ENCODE measurements at regions not wholly inside any gene's neighbourhood (a gene's known extent, or its start where the extent isn't known, plus 50 kb on each side); places are given as distances from the start of the nearest gene placed in this dataset.
"Not testable (repeated sequence)": the region's sequence is repeated elsewhere in the genome, so short reads cannot be mapped to it uniquely, and the experiment has no call there.

DNA sequence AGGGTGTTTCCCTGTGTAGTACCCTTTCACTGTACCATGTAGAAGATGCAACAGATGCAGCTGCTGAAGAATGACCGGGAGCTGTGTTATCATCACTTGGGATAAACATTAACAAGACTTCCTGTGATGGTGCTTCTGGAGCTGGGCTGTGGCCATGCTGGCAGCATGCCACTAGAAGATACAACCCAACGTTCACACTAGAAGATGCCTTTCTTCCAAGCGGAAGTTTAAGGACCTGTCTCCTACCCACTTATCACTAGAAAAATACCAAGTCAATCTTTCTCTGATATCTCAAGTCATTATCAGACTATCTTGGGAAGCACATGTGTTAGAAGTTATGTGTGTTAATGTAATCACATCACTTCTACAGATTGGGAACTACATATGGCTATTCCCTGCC is 953.5 kb downstream of the CNTNAP5 start:
- WGBS, 2 donors, result 75 to 76% methylated on average over 3 of the region's 3 CpGs
- no peaks in the 10 kb centered on the region for H3K27me3 ChIP-seq
- no peak for TF ChIP-seq POLR2A (IDR thresholded peaks at IDR 0.05)
- TF ChIP-seq, protein P1, sequence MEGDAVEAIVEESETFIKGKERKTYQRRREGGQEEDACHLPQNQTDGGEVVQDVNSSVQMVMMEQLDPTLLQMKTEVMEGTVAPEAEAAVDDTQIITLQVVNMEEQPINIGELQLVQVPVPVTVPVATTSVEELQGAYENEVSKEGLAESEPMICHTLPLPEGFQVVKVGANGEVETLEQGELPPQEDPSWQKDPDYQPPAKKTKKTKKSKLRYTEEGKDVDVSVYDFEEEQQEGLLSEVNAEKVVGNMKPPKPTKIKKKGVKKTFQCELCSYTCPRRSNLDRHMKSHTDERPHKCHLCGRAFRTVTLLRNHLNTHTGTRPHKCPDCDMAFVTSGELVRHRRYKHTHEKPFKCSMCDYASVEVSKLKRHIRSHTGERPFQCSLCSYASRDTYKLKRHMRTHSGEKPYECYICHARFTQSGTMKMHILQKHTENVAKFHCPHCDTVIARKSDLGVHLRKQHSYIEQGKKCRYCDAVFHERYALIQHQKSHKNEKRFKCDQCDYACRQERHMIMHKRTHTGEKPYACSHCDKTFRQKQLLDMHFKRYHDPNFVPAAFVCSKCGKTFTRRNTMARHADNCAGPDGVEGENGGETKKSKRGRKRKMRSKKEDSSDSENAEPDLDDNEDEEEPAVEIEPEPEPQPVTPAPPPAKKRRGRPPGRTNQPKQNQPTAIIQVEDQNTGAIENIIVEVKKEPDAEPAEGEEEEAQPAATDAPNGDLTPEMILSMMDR (IDR thresholded peaks at IDR 0.05), result no peak
- no peaks in the 10 kb centered on the region for H3K4me1 ChIP-seq
- H3K36me3 ChIP-seq, result no peaks in the 10 kb centered on the region
- no peak overlapping the region for H3K27ac ChIP-seq
- intact Hi-C loops (cut with DNase I), result no loop called here
- DNase-seq, result no peak
- H3K4me3 ChIP-seq (replicated peaks in 1 of 3), result no peak overlapping the region
- no peaks in the 10 kb centered on the region for H3K9me3 ChIP-seq

DNA sequence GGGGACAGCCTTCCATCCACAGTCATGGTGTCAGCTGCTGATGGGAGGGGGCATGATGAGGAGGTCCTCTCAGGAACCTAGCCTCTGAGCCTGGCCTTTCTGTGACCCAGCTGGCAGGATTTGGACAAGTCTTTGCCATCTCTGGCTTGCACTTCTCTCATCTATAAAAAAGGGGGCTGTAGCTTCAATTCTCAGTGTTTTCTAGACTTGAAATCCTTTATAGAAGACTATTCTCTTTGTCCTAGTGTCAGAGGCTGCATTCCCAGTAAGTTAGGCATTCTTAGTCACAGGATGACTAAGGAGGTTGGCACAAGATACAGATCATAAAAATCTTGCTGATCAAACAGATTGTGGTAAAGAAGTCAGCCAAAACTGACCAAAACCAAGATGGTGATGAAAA is 958.5 kb downstream of the CNTNAP5 start:
- DNase-seq, result no peak
- no peaks in the 10 kb centered on the region for H3K27me3 ChIP-seq
- intact Hi-C loops (cut with DNase I), result no loop called here
- H3K36me3 ChIP-seq, result no peaks in the 10 kb centered on the region
- no peak overlapping the region for H3K4me3 ChIP-seq (replicated peaks in 1 of 3)
- H3K4me1 ChIP-seq, result no peaks in the 10 kb centered on the region
- no peak overlapping the region for H3K27ac ChIP-seq
- H3K9me3 ChIP-seq, result no peaks in the 10 kb centered on the region
- TF ChIP-seq, protein P1 (IDR thresholded peaks at IDR 0.05), result no peak
- no peak for TF ChIP-seq POLR2A (IDR thresholded peaks at IDR 0.05)

DNA sequence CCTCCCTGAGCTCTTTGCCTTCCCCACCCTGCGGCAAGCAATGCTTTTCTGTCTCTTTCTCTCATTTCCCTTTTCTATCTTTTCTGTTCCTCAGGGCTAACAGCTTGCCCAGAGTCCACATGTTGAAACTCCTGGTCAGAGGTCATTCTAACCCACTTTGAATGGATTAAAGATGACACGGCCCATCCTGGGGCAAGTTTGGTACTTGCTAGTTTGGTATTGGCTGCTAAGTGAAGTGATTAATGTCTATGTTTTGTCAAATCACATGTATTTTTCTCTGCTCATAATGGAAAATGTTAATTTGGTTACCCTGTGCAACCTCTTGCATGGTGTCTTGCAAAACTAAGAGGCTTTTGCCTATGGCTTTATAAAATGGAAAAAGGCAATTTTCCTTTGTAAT is 960.2 kb downstream of the CNTNAP5 start:
- intact Hi-C loops (cut with DNase I), result no loop called here
- Histone ChIP-seq H3K27ac (no peak overlapping the region), H3K36me3 (no peaks in the 10 kb centered on the region), H3K27me3 (no peaks in the 10 kb centered on the region), H3K4me3 (replicated peaks in 1 of 3) (no peak overlapping the region), H3K4me1 (no peaks in the 10 kb centered on the region), H3K9me3 (no peaks in the 10 kb centered on the region)
- WGBS, 2 donors, result 54 to 70% methylated on average over 2 of the region's 2 CpGs
- TF ChIP-seq POLR2A (IDR thresholded peaks at IDR 0.05), result no peak
- TF ChIP-seq, protein P1 (IDR thresholded peaks at IDR 0.05), result no peak
- no peak for DNase-seq

- 49 to 87% methylated on average over 4 of the region's 4 CpGs for WGBS, 2 donors
- no peaks in the 10 kb centered on the region for H3K36me3 ChIP-seq
- no peak overlapping the region for H3K27ac ChIP-seq
- no peaks in the 10 kb centered on the region for H3K4me1 ChIP-seq
- no peaks in the 10 kb centered on the region for H3K9me3 ChIP-seq
- H3K4me3 ChIP-seq (replicated peaks in 1 of 3), result no peak overlapping the region
- no peak for TF ChIP-seq POLR2A (IDR thresholded peaks at IDR 0.05)
- TF ChIP-seq, protein P1 (IDR thresholded peaks at IDR 0.05), result no peak
- H3K27me3 ChIP-seq, result no peaks in the 10 kb centered on the region
- DNase-seq, result no peak
- intact Hi-C loops (cut with DNase I), result no loop called here
Observed at GRCh38 chr2:124986136-124986535, 961.0 kb downstream of the CNTNAP5 start.

- H3K36me3 ChIP-seq; H3K9me3 ChIP-seq; DNase-seq; H3K27ac ChIP-seq; H3K4me1 ChIP-seq; H3K27me3 ChIP-seq; H3K4me3 ChIP-seq (replicated peaks in 1 of 3); intact Hi-C loops (cut with DNase I): not testable (repeated sequence)
- WGBS, 2 donors, result 88 to 89% methylated on average over 11 of the region's 11 CpGs
Observed at GRCh38 chr2:124986870-124987269, 961.8 kb downstream of the CNTNAP5 start.

GRCh38 chr2:124987436-124987835 is 962.3 kb downstream of the CNTNAP5 start:
- H3K27ac ChIP-seq; H3K36me3 ChIP-seq; H3K9me3 ChIP-seq; H3K4me1 ChIP-seq; H3K4me3 ChIP-seq (replicated peaks in 1 of 3); DNase-seq; intact Hi-C loops (cut with DNase I); H3K27me3 ChIP-seq: not testable (repeated sequence)
- WGBS, 2 donors, result 76 to 97% methylated on average over 5 to 28 of the region's 28 CpGs
